Right lung (tissue), 2 donors: ENCODE measurements at regions not wholly inside any gene's neighbourhood (a gene's known extent, or its start where the extent isn't known, plus 50 kb on each side); places are given as distances from the start of the nearest gene placed in this dataset.
"Not testable (repeated sequence)": the region's sequence is repeated elsewhere in the genome, so short reads cannot be mapped to it uniquely, and the experiment has no call there.

Experiments
- DNase-seq, 2 donors: peaks; one replicate each; pipeline ENCODE4 v3.0.0-alpha.2; 2013

GRCh38 chr2:35447215-35447614, 908.4 kb upstream of the CRIM1 start:
- DNase-seq = no peak

GRCh38 chr2:35443087-35443486, 912.5 kb upstream of the CRIM1 start:
- DNase-seq = no peak

DNA sequence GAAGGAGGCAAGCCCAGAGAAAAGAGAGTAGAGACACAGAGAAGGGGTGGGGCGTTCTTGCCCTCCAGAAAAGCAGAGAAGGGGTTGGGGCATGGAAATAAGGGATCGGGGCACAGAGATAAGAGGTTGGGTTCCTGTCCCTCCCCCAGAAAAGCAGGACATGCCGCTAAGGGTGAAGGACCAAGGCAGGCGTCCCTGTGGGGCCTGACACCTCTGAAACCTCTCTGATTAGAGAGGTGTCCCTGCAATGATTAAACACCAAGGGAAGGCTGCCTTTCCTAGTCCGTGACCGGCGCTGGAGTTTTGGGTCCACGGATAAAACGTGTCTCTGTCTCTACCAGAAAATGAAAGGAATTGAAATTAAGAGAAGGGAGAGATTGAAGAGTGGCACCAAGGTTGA, 914.0 kb upstream of the CRIM1 start:
- not testable (repeated sequence) for DNase-seq

DNA sequence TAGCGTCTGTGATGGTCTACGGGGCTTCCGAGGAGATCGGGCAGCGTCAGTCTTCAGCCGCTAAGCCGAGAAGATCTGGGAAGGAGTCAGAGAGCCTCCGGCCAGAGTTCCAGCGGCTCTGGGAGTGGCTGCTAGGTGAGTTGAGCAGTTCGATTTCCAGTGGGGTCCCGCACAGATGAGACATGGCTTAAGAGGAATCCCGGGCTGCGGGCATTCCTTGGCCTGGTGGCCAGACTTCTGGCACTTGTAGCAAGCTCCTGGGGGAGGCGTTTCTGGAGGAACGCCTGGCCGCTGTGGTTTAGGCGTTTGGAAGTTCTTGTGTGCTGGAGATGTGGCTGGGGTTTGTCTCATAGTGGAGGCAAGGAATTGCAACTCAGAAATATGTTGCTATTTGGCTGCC, 915.3 kb upstream of the CRIM1 start:
- DNase-seq = not testable (repeated sequence)

DNA sequence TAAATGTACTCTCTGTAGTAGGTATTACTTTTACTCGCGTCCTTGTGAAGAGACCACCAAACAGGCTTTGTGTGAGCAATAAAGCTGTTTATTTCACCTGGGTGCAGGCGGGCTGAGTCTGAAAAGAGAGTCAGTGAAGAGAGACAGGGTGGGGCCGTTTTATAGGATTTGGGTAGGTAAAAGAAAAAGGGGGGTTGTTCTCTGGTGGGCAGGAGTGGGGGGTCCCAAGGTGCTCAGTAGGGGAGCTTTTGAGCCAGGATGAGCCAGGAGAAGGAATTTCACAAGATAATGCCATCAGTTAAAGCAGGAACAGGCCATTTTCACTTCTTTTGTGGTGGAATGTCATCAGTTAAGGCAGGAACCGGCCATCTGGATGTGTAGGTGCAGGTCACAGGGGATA, 918.7 kb upstream of the CRIM1 start:
- not testable (repeated sequence) for DNase-seq

DNA sequence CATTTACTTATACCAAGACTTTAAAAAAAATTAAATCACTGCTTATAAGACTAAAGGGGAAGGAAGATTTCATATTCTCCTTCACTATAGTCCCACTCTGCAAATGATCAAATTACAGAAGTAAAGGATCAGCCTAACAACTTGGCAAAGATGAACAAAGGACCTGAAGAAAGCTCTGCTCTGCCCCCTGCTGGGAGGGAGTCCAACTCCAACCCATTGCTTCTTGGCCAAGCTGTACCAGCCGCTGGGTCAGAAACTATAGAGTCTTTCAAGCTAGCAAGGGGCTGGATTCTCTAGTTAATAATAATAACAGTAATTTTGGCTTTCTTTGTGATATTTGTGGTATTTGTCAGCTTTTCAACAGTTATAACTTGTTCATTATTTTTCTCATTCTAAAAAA, 927.0 kb upstream of the CRIM1 start:
- peak in 1 of 2 donors; percentile 26 for DNase-seq

GRCh38 chr2:35421485-35421884, 934.1 kb upstream of the CRIM1 start:
- DNase-seq = no peak

DNA sequence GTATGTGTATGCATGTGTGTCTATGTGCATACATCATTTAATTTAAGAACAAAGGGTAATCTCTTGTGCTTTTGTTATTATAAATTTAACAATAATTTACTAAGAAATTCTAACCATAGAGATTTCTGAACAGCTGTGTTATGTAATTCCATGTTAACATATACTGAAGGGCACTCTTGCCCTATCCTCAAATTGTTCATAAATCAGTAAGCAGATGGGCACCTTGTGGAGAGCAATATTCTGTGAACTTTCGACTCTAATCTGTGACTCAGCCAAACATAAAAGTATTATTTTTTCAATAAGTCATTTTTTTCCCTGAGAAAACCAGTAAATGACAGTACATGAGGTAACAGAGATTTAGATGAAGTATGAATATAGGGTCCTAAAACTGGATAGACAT, 938.3 kb upstream of the CRIM1 start:
- no peak for DNase-seq

GRCh38 chr2:35416391-35417140, 939.0 kb upstream of the CRIM1 start:
- DNase-seq = no peak

DNA sequence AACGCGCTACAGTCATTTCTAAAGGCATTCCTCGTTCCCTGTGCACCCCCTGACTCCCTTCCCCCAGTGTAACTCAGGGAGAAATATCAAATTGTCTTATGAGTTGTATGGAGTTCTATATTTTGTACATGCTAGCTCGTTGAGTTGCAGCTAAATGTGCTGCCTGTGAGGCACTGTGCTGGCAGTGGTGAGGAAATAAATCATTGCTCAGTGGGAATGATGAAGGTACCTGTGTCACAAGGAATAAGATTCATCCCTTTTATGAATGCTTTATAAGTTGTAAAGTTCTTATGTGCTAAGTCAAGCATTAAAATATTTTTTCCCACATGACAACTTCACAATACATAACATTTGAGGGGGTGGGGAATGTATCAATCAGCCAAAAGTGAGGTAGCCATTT, 939.6 kb upstream of the CRIM1 start:
- no peak for DNase-seq

GRCh38 chr2:35415282-35415681, 940.3 kb upstream of the CRIM1 start:
- DNase-seq = no peak

DNA sequence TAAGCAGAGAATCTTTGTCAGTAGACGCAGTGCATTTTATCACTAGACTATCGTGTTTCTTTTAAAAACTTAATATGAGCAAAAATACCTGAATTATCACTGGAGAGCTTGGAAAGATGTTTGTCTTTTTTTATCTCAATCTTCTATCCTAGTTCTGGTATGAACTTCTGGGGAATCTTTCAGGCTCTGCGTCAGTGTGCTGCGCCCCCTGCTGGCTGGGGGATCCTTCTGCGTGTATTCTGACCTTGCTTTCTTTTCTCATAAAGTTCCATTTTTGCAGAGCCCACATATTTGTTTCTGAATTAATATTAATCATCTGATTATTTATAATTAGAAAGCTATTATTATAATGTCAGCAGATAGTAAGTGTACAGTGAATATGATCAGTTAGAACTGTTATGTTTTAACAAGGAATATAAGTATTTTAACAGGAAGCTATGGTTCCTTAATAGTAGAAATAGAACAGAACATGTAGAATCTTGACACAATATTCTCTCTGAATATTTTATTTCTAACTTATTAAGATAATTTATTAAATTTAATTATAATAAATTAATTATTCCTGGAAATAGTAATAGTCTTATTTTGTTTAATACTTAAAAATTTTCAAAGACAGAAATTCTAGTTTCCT, 945.0 kb upstream of the CRIM1 start:
- peak in 1 of 2 donors; percentile 45 for DNase-seq

DNA sequence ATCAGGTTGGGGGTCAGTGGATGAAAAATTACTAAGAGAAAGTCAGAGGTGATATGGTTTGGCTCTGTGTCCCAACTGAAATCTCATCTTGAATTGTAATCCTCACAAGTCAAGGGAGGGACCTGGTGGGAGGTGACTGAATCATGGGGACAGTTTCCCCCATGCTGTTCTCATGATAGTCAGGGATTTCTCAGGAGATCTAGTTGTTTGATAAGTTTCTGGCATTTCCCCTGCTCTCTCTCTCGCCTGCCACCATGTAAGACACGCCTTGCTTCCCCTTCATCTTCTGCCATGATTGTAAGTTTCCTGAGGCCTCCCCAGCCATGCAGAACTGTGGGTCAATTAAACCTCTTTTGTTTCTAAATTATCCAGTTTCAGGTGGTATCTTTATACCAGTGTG, 945.8 kb upstream of the CRIM1 start:
- DNase-seq = no peak

GRCh38 chr2:35408320-35408719, 947.3 kb upstream of the CRIM1 start:
- DNase-seq = no peak

DNA sequence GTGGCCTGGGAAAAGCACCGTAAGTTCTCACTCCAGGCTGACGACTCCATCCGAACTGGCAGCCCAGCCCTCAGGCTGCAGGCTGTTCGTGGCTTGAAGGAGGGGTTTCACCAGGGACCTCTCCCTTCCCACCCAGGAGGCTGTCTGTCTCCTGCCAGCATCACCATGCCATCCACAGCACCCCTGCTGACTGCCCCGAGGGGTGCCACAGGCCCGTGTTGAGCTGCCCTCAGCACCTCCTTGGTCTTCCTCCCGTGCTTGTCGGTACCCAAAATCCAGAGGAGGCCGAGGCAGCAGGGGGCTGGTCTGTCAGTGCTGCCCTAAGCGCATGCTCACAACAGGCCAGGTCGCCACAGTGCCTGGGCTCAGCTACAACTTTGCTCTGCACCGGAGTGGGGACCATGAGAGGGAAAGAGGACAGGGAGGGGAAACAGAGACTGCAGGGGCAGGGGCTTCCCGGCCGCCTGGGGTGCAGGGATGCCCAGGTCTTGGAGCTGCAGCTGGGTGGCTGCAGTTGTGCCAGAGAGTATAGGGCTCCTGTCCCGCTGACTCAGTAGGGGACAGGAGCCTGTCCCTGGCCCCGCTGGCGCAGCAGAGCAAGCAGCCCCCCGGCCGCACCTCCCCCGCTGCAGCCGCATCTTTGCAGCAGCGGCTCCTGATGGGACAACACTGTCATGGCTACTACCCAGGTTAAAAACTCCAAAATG, 963.7 kb upstream of the CRIM1 start:
- DNase-seq = no peak

- DNase-seq = no peak
Observed at GRCh38 chr2:35378791-35379190, 976.8 kb upstream of the CRIM1 start.

DNA sequence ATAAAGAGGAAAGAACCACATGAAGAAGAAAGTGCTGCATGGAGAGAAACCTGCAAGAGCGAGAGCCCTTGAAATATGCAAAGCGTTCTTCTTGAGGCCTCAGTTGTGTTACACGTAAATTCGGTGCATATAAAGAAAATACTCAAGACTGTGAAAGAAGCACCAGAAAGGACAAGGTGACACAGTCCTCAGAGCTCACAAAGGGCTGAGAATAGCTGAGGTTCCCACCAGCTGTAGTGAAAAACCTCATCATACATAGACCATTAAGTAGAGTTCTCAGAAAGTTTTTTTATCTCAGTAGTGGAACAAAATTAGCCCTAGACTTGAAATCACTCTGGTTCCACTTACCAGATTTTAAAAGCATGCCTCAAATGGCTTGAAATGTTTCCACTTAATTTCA, 980.7 kb upstream of the CRIM1 start:
- DNase-seq = no peak

- DNase-seq = no peak
Observed at GRCh38 chr2:35365859-35366258, 989.7 kb upstream of the CRIM1 start.

DNA sequence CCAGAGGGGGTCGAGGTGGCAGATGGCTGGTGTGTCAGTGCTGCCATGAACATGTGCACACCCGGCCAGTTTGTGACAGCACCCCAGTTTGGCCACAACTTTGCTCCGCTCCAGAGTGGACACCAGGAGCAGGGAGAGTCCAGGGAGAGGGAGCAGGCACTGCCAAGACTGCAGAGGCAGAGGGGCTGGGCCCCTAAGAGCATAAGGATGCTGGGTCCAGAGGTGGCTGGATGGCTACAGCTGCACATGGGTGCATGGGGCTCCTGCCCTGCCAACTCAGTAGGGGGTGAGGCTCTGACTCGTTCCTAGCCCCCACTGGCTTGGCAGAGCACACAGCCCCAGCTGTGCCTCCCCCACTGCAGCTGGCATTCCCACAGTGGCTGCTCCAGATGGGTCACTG, 999.2 kb upstream of the CRIM1 start:
- DNase-seq = no peak

- DNase-seq = no peak
Observed at GRCh38 chr2:35355056-35355455, 1000.5 kb upstream of the CRIM1 start.

DNA sequence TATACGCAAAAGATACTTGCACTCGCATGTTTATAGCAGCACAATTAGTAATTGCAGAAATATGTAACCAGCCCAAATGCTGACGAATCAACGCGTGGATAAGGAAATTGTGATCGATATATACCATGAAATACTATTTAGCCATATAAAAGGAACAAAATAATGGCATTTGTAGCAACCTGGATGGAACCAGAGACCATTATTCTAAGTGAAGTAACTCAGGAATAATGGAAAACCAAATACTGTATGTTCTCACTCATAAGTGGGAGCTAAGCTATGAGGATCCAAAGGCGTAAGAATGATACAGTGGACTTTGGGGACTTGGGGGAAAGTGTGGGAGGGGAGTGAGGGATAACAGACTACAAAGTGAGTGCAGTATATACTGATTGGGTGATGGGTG, 1008.0 kb upstream of the CRIM1 start:
- no peak for DNase-seq

DNA sequence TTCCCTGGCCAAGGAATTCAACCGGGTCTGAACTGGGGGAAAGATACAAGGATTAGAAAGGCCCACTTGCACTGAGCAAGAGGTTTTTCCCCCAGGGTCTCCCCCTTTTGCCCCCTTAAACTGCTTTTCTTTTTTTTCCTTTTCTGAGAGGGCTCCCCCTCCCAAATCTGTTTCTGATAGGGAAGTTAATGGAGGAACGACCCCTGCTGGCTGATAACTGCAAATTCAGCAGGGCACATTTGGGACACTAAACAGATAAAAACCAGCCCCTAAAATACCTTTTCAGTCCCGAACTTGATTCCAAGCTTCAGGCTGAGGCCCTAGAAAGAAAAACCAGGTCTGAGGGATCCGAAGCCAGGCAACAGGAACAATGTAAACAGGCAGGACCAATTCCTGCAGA, 1012.4 kb upstream of the CRIM1 start:
- no peak for DNase-seq

- DNase-seq = no peak
Observed at GRCh38 chr2:35339211-35339610, 1016.4 kb upstream of the CRIM1 start.
